ENCODE measurements at regions not wholly inside any gene's neighbourhood (a gene's known extent, or its start where the extent isn't known, plus 50 kb on each side); places are given as distances from the start of the nearest gene placed in this dataset.

- TF ChIP-seq FOXJ3 (CRISPR knock-in tag; IDR thresholded peaks at IDR 0.05; ENCODE audit: borderline replicate concordance) = no peak
- no peak for TF ChIP-seq PRRX2 (CRISPR knock-in tag; IDR thresholded peaks at IDR 0.05)
- no peak for TF ChIP-seq JAZF1 (CRISPR knock-in tag; IDR thresholded peaks at IDR 0.05)
- TF ChIP-seq SP1 (CRISPR knock-in tag; conservative IDR thresholded peaks at IDR 0.05) = no peak
- no peak for TF ChIP-seq SOX15 (CRISPR knock-in tag; IDR thresholded peaks at IDR 0.05)
- no peak for TF ChIP-seq ZNF423 (CRISPR knock-in tag; IDR thresholded peaks at IDR 0.05)
- no peak for TF ChIP-seq CDX4 (CRISPR knock-in tag; IDR thresholded peaks at IDR 0.05; ENCODE audit: borderline replicate concordance)
- TF ChIP-seq MAX (CRISPR knock-in tag; IDR thresholded peaks at IDR 0.05) = no peak
- TF ChIP-seq GTF2I (CRISPR knock-in tag; conservative IDR thresholded peaks at IDR 0.05) = no peak
- TF ChIP-seq, protein P1, sequence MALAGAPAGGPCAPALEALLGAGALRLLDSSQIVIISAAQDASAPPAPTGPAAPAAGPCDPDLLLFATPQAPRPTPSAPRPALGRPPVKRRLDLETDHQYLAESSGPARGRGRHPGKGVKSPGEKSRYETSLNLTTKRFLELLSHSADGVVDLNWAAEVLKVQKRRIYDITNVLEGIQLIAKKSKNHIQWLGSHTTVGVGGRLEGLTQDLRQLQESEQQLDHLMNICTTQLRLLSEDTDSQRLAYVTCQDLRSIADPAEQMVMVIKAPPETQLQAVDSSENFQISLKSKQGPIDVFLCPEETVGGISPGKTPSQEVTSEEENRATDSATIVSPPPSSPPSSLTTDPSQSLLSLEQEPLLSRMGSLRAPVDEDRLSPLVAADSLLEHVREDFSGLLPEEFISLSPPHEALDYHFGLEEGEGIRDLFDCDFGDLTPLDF (CRISPR knock-in tag; IDR thresholded peaks at IDR 0.05) = no peak
- TF ChIP-seq NR3C1 (CRISPR knock-in tag; conservative IDR thresholded peaks at IDR 0.05; ENCODE audit: low read depth) = no peak
- TF ChIP-seq TP53 (CRISPR knock-in tag; IDR thresholded peaks at IDR 0.05) = no peak
- TF ChIP-seq RELA (CRISPR knock-in tag; IDR thresholded peaks at IDR 0.05; ENCODE audit: borderline replicate concordance) = no peak
- TF ChIP-seq IRF1 (CRISPR knock-in tag; IDR thresholded peaks at IDR 0.05) = no peak
Observed at GRCh38 chr3:87359025-87359424, 82.6 kb upstream of the POU1F1 start (continued).

DNA sequence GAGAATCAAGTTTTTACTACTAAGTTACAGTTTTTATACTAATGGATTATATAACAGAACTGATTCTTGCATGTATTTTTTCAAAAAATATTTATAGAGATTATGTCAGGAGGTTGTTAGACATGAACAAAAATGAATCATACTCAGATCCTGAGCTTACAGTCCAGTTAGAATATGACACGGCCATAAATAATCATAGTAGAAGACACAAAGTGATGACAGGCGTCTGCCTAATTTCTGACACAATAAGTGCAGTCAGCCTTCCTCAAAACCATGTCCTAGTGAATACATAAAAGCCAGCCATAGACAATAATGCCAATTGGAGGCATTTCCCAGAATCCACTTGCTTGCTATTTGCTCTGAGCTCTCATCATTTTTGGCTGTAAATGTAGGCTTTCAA lies 81.7 kb upstream of the POU1F1 start:
- Mint-ChIP-seq H3K4me3 (no peak overlapping the region), H3K4me1 (peaks cover 6% of the 10 kb centered on the region; the same call in 1 of the 2 replicates), H3K9me3 (no peaks in the 10 kb centered on the region), H3K27me3 (ENCODE audit: low read depth) (no peaks in the 10 kb centered on the region), H3K27ac (no peak overlapping the region), H3K36me3 (no peaks in the 10 kb centered on the region)
- ATAC-seq = no peak
- CTCF ChIA-PET = no interaction called here
- POLR2A ChIA-PET = no interaction called here
- no peak for TF ChIP-seq ZNF416 (CRISPR knock-in tag; IDR thresholded peaks at IDR 0.05)
- TF ChIP-seq ZMAT4 (CRISPR knock-in tag; IDR thresholded peaks at IDR 0.05) = no peak
- TF ChIP-seq HMGXB4 (CRISPR knock-in tag; IDR thresholded peaks at IDR 0.05) = no peak
- no peak for TF ChIP-seq CTCF (IDR thresholded peaks at IDR 0.05)
- no peak for TF ChIP-seq SOX15 (CRISPR knock-in tag; IDR thresholded peaks at IDR 0.05)
- TF ChIP-seq ATF1 (CRISPR knock-in tag; IDR thresholded peaks at IDR 0.05) = no peak
- no peak for DNase-seq (ENCODE audit: low spot score)

DNA sequence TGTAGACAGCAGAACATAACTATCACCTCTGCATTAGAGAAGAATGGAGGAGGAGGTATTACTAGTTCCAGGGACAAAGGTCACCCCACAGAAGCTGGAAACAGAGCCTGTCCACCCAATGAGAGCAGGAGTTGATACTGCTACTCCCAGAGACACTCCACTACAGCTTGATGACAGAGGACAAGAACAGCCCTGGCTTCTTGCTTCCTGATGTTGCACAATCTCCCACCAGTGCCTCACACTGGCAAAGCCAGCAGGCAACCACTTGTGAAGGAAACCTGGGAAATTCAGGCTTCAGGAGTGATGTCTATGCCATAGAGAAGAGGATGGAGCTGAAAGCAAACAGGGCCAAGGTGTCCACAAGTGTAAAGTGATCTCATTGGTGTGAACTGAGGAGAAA lies 78.0 kb upstream of the POU1F1 start:
- Mint-ChIP-seq H3K36me3 (no peaks in the 10 kb centered on the region), H3K4me1 (peaks cover 7% of the 10 kb centered on the region; the same call in 1 of the 2 replicates), H3K9me3 (no peaks in the 10 kb centered on the region), H3K4me3 (no peak overlapping the region), H3K27me3 (ENCODE audit: low read depth) (no peaks in the 10 kb centered on the region), H3K27ac (no peak overlapping the region)
- ChIA-PET POLR2A (no interaction called here), CTCF (no interaction called here)
- DNase-seq (ENCODE audit: low spot score) (no peak), ATAC-seq (no peak)
- TF ChIP-seq AR (CRISPR knock-in tag; IDR thresholded peaks at IDR 0.05) (no peak), GABPB1 (CRISPR knock-in tag; IDR thresholded peaks at IDR 0.05) (no peak)
